GM12865 (cell line): ENCODE measurements at regions not wholly inside any gene's neighbourhood (a gene's known extent, or its start where the extent isn't known, plus 50 kb on each side); places are given as distances from the start of the nearest gene placed in this dataset.
"Not testable (repeated sequence)": the region's sequence is repeated elsewhere in the genome, so short reads cannot be mapped to it uniquely, and the experiment has no call there.

ENCODE experiments used
- DNase-seq: peaks from one replicate; pipeline ENCODE4 v3.0.0; 2010; ENCODE audit warnings: low read depth
- H3K4me3 ChIP-seq: 2 replicates; pipeline ENCODE4 v1.5.1; 2011; ENCODE audit warnings: mild to moderate bottlenecking, low read depth, low read length, control low read depth
- CTCF ChIP-seq: IDR thresholded peaks from 2 replicates; pipeline ENCODE4 v1.5.1; 2011; ENCODE audit warnings: low read length, control low read depth, low read depth, inconsistent platforms; ENCODE audit not compliant: insufficient read depth; ENCODE audit errors: missing control alignments

GRCh38 chr13:22877421-22877820 is 303.4 kb upstream of the SGCG start:
- H3K4me3 ChIP-seq, result no peak overlapping the region
- no peak for DNase-seq
- TF ChIP-seq CTCF, result no peak

- TF ChIP-seq CTCF, result no peak
- DNase-seq, result no peak
- H3K4me3 ChIP-seq, result no peak overlapping the region
Observed at GRCh38 chr13:22880741-22881720, 299.7 kb upstream of the SGCG start.

- not testable (repeated sequence) for H3K4me3 ChIP-seq
- DNase-seq, result peak; percentile 10
Observed at GRCh38 chr13:22881721-22882608, 298.8 kb upstream of the SGCG start.

- peak; percentile 53 for DNase-seq
- no peak for TF ChIP-seq CTCF
- H3K4me3 ChIP-seq, result no peak overlapping the region; the same call in 1 of the 2 replicates
Observed at GRCh38 chr13:22883262-22883840, 297.4 kb upstream of the SGCG start.

GRCh38 chr13:22883956-22884355 is 296.8 kb upstream of the SGCG start:
- peak overlapping the region; percentile 23 for H3K4me3 ChIP-seq
- TF ChIP-seq CTCF, result no peak
- peak; percentile 9 for DNase-seq

- DNase-seq, H3K4me3 ChIP-seq: not testable (repeated sequence)
Observed at GRCh38 chr13:22886061-22886460, 294.7 kb upstream of the SGCG start.

- H3K4me3 ChIP-seq, DNase-seq: not testable (repeated sequence)
Observed at GRCh38 chr13:22889376-22889775, 291.4 kb upstream of the SGCG start.

- TF ChIP-seq CTCF, result no peak
- no peak overlapping the region for H3K4me3 ChIP-seq
- no peak for DNase-seq
Observed at GRCh38 chr13:22893204-22893603, 287.6 kb upstream of the SGCG start.
